BE2C (cell line): ENCODE measurements at regions not wholly inside any gene's neighbourhood (a gene's known extent, or its start where the extent isn't known, plus 50 kb on each side); places are given as distances from the start of the nearest gene placed in this dataset.
"Not testable (repeated sequence)": the region's sequence is repeated elsewhere in the genome, so short reads cannot be mapped to it uniquely, and the experiment has no call there.

Experiments
- DNase-seq: peaks from one replicate; pipeline ENCODE4 v3.0.0-alpha.2; 2020
- H3K27me3 ChIP-seq: fragments of 250-450 bp; sonication (Bioruptor Pico); 2 replicates; pipeline ENCODE4 v1.5.1; 2020; ENCODE audit warnings: mild to moderate bottlenecking
- H3K36me3 ChIP-seq: fragments of 250-450 bp; sonication (Bioruptor Pico); 2 replicates; pipeline ENCODE4 v1.5.1; 2020; ENCODE audit warnings: mild to moderate bottlenecking
- H3K4me1 ChIP-seq: fragments of 250-450 bp; sonication (Bioruptor Pico); 2 replicates; pipeline ENCODE4 v1.5.1; 2020
- H3K4me3 ChIP-seq: 2 replicates; pipeline ENCODE4 v1.5.1; 2011; ENCODE audit warnings: low read depth, low read length
- H3K9me3 ChIP-seq: fragments of 250-450 bp; sonication (Bioruptor Pico); 2 replicates; pipeline ENCODE4 v1.5.1; 2020
- CTCF ChIP-seq: IDR thresholded peaks from 2 replicates; pipeline ENCODE4 v1.5.1; 2012; ENCODE audit warnings: mild to moderate bottlenecking, low read depth, low read length

DNA sequence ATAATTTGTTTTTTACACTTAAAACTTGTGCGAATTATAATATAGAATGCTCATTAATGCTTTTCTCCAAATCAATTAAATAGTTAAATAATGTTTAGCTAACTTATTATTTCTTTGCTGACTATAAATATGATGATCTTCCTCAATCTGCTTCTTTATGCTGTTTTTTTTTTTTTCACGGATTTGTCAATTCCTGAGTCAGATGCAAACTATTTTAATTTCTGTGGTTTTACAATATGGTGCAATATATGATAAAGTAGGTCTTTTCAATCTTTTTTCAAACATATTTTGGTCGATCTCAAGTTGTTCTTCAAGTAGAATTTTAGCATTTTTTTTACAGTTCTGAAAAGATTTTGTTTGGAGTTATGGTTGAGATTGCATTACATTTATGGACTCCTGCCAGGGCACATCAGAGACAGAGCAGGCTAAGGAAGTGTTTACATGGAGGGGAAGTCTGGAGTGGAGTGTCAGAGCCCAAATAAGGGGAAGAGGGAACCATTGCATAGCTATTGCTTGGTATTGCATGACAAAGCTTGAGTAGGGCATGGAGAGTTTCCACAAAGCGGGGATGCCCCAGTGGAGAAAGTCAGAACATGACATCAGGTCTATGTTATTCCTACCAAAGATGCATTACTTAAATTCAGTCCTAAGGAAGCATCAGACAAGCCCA lies 204.4 kb downstream of the OTUD1 start:
- Histone ChIP-seq H3K4me3 (no peak overlapping the region), H3K36me3 (no peaks in the 10 kb centered on the region), H3K9me3 (no peaks in the 10 kb centered on the region), H3K27me3 (no peaks in the 10 kb centered on the region), H3K4me1 (no peaks in the 10 kb centered on the region)
- no peak for DNase-seq
- no peak for TF ChIP-seq CTCF

- Histone ChIP-seq H3K27me3 (no peaks in the 10 kb centered on the region), H3K9me3 (no peaks in the 10 kb centered on the region), H3K4me1 (no peaks in the 10 kb centered on the region), H3K4me3 (no peak overlapping the region), H3K36me3 (no peaks in the 10 kb centered on the region)
- TF ChIP-seq CTCF = no peak
- DNase-seq = no peak
Measured at GRCh38 chr10:23648618-23649017, 209.7 kb downstream of the OTUD1 start.

DNA sequence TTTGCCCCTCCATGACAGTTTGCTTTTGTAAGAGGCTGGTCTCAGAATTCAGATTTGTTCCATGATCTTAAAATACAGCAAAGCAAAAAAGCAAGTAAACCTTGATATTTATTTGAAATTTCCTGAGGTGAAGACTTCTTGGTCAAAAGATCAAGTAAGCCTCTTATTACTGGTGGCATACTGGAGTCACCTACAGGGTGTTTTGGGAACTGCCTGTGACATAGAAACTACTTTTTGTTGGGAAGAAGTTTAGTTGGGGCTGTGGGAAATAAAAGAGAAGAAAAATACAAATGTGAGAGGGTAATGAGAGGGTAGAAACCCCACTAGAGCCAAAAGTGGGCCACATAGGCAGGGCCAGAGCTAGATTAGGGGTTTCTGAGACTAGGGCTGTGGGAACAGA lies 217.9 kb downstream of the OTUD1 start:
- no peaks in the 10 kb centered on the region for H3K4me1 ChIP-seq
- H3K36me3 ChIP-seq = no peaks in the 10 kb centered on the region
- no peak for DNase-seq
- H3K9me3 ChIP-seq = no peaks in the 10 kb centered on the region
- H3K4me3 ChIP-seq = no peak overlapping the region
- peak; percentile 17; the same call in 1 of the 2 replicates for TF ChIP-seq CTCF
- no peaks in the 10 kb centered on the region for H3K27me3 ChIP-seq

- DNase-seq = no peak
- no peak for TF ChIP-seq CTCF
- Histone ChIP-seq H3K9me3 (no peaks in the 10 kb centered on the region), H3K36me3 (no peaks in the 10 kb centered on the region), H3K27me3 (no peaks in the 10 kb centered on the region), H3K4me3 (no peak overlapping the region), H3K4me1 (no peaks in the 10 kb centered on the region)
Measured at GRCh38 chr10:23657677-23658076, 218.8 kb downstream of the OTUD1 start.

- H3K9me3 ChIP-seq, DNase-seq, H3K36me3 ChIP-seq, H3K27me3 ChIP-seq, H3K4me1 ChIP-seq, H3K4me3 ChIP-seq: not testable (repeated sequence)
Measured at GRCh38 chr10:23671866-23672265, 233.0 kb downstream of the OTUD1 start.

- TF ChIP-seq CTCF = no peak
Measured at GRCh38 chr10:23675585-23675984, 236.7 kb downstream of the OTUD1 start.

More at GRCh38 chr10:23675585-23675984, 236.7 kb downstream of the OTUD1 start:
- no peaks in the 10 kb centered on the region for H3K4me1 ChIP-seq
- H3K9me3 ChIP-seq = no peaks in the 10 kb centered on the region
- no peaks in the 10 kb centered on the region for H3K36me3 ChIP-seq
- no peak for DNase-seq
- no peaks in the 10 kb centered on the region for H3K27me3 ChIP-seq
- H3K4me3 ChIP-seq = no peak overlapping the region
